UCSD-AML1 (cell line): ENCODE measurements at regions not wholly inside any gene's neighbourhood (a gene's known extent, or its start where the extent isn't known, plus 50 kb on each side); places are given as distances from the start of the nearest gene placed in this dataset.
"Not testable (repeated sequence)": the region's sequence is repeated elsewhere in the genome, so short reads cannot be mapped to it uniquely, and the experiment has no call there.

Source experiments
- DNase-seq: peaks from one replicate; lab custom pipeline; 2025; ENCODE audit not compliant: unreplicated experiment; lab: John Stamatoyannopoulos, UW

DNA sequence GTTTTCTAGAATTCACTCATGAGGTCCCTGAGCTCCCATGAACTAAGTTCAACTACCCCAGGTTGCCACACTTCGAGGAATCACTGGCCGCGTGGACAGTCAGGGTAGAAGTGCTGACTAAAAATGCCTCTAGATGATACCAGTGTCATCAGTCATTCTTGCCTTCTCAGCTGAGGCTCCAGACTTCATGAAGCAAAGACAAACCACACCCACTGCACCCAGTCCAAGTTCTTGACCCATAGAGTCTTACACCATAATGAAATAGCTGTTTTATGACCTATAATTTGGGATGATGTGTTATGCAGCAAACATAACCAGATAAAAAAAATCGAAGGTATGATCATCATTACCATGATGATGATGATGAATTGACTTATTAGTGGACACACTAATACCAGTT is 632.9 kb upstream of the TLE4 start:
- DNase-seq: no peak

DNA sequence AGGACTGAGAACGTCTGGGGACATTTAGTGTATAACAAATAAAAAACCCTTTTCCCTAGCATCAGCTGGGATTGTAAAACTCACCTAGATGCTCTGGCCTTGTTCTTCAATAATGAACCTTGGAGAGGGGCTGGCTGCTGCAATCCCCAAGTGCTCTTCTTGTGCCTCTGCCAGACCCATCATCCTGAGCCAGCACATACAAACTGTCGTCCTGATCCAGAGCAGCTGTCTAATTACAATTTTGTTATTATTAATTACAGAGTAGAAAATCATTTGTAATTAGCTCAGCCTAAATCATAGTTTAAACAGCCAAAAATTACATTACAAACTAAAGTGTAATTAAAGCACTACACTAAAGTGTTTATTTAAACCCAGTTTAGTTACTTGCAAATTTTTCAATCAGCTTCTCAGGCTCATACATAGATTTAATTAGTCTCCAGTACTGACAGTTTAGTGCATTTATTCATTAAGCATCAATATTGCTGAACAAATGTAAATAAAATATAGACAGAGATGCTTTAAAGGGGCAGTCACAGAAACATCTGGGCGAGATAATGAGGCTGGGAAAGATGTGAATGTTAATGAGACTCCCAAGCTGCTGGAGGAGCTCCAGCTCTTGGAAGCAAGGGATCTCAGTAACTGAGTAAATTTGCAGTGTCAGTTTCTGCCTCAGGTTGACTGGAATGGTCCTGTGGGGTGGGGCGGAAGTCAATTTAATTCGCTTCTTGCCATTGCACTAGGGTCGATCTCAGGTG is 632.3 kb upstream of the TLE4 start:
- DNase-seq: no peak

DNA sequence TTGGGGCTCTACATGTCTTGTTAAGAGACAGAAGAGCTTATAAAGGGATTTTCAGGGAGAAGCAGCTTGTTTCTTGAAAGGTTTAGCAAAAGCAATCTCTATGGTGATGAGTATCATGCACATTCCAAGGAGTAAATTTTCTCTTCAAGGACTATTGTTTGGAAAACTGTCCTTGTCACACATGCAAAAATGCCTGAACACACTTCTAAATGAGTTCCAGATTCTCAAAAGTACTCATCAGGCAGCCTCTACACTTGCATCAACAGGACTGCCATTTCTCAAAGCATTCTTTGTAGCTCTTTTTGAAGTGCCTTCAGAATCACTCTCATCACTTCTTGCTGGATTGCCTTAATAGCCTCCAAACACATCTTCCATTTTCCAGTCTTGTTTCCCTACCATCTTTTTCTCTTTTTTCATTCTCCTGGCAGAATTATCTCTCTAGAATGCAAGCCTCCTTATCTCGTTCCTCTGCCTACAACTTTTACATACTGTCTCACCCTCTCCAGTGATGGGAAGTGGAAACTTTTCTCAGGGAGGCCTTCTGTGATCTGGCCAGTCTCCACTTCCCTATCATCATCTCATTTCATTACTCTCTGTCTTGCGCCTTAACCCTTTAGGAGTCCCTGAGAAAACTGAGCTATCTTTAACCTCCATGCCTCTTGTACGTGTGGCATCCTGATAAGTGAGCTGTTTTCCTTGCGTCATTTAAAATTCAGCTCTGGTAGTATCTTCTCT is 631.5 kb upstream of the TLE4 start:
- no peak for DNase-seq

DNA sequence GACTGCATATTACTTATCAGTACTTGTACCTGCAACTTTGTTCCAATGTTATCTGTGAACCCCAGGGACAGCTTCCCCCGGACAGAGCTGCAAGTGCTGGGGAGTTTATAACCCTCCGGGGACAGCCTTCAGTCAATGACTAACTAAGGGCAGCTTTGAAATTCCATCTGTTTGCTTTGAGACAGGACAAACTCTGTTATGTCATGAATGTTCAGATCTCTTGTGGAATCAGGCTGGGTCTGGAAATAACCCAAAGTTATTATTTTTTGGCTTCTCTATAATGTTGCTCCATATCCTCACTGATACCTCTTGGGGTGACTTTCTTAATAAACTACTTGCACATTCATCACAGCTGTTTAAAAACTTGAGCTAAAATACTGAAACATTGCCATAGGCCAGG is 617.5 kb upstream of the TLE4 start:
- DNase-seq: no peak

DNA sequence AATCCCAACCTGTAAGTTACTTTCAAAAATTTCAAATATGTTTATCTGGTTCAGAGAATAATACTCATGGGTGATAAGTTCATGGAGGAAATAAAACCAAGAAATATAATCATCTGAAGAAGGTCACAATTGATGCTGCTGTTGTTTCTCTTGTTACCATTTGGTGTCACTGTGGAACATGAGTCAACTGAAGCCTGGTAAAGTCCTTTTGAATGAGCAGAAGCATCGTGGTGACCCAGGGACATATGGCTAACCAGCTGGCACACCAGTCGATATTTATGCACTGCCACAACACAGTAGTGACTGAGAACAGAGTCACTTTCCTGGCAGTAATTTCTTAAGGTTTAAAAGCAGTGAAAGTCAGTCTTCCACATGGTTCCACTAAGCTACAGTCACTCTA is 612.9 kb upstream of the TLE4 start:
- DNase-seq: no peak

DNA sequence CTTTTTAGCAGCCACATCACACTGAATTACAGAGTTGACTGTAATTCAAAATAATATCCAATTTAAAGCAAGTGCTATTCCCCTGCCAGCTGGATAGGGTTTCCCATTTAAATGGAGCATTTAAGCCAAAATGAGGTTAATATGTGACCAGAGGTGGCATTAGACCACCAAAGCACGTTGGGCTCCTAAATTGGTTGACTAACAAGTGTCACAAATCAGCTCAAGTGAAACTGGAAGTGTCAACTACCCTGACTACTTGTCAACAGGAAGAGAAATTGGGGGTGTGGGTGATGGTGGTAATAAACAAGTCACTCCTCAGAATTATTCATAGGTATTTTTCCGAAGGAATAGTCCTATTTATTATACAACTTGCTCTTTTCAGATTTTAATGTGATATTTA is 609.6 kb upstream of the TLE4 start:
- DNase-seq: no peak

DNA sequence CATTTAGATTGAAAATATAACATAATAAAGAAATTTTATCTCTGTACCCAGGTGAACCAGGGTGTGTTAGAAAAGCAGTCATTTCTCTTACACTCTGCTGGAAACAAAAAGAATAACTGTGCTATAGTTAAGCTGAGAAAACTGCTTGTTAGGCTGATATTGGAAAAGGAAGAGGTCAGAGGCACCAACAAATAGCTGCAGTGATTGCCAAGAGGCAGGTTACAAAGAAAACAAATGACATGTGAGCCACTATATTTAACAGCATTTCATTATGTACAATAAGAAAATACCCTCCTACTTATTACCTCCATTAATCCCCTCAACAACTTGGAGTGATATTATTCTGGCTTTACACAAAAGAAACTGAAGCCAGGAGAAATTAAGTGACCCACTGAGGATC is 607.9 kb upstream of the TLE4 start:
- no peak for DNase-seq

DNA sequence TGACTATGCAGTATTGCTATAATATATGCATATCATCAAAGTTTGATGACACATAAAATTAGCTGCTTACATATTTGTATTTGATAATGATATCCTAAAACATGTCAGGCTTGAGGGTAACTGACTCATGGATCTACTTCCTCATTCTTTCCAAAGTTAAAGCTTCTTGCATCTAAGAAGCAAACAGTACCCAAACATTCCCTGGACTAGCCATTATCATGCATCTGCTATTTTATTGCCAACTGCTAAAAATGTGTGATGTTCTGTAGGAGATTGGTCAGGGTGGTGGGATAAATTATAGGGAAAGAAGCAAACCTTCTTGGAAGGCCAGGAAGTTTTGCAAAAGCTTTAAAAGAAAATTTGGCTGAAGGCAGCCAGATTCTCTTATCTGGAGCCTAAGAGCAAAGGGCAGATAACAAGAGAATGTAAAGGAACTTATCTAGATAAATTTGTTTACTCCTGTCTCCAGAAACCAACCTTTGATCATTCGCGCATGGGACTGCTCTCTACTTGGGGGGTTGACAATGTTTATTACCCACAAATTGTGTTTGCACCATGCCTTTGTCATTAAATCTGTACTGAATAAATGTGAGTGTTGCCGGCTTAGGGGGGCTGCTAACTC is 604.1 kb upstream of the TLE4 start:
- no peak for DNase-seq

DNA sequence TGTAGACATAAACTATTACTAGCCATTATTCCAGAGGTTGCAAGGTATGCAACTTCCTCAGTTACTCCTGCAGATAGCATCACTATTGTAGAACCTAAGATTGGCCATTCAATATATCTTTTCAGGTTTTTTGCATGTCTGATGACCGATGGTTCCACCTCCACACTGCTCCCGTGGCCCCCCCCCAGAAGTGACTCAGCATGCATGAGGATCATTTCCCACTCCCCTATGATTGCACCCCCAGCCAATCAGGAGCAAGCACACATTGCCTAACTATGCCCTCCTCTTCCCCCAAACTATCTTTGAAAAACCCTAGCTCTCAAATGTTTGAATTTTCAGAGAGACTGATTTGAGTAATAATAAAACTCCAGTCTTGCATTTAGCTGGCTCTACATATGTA is 601.4 kb upstream of the TLE4 start:
- no peak for DNase-seq

DNA sequence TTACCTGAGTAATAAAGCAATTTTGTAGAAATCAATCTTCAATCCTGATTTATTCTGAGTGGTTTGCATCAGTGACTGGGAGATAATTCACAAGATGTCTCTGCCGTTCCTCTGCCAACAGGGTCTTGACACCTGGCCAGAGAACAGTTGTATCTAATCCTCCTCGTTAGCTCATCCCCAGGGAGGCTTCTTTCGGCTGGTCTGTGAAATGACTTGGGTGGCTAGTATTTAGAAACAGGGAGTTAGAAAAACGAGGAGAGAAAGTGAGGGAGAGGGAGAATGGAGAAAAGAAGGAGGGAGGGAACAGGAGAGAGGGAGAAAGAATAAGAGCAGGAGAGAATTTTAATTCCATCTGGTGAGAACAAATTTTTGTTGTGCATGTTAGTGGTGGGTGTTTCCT is 600.2 kb upstream of the TLE4 start:
- no peak for DNase-seq

DNA sequence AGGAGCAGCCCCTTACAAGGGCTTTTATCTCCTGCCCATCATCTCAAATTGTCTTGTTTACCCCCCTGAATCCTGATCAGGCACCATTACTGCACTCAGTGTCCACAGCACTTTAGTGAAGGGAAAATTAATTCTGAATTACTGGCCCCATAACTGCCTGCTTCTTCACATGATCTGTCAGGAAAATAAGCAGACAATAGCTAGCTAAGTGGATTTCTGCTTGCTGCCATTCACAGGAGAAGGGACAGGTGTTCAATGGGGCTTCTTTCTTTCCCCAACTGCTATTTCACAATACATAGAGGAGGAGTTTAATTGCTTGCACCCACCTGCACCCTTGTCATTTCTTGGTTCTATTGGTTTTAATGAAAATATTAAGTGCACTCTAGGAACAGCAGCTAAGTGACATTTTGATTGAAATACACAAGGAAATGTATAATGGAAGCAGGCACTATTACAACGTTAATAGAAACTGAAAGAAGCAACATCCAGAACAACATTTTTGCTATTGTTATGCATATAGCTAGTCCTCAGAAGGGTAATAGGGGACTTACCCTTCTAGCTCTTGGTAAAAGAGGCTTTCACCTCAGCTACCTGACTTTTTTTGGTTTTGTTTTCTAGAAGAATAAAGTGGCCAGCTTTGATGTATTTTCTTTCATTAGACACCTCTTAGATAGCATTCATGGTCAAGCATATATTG is 599.3 kb upstream of the TLE4 start:
- no peak for DNase-seq

DNA sequence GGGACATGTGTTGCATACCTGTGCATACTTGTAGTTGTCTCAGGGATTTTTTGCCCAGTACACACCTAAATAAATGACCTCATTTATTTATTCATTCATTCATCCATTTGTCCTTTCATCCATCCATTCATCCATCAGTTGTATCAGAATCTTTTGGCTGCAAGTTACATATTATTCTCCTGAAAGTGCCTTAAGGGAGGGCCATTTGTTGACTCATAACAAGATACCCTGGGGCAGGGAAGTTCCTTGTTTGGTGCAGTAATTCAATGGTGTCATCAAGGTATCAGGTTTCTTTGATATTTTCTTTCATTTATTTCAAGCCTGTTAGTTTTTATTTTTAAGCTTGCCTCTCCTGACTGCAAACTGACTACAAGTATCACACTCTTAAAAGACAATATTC is 597.9 kb upstream of the TLE4 start:
- DNase-seq: no peak

DNA sequence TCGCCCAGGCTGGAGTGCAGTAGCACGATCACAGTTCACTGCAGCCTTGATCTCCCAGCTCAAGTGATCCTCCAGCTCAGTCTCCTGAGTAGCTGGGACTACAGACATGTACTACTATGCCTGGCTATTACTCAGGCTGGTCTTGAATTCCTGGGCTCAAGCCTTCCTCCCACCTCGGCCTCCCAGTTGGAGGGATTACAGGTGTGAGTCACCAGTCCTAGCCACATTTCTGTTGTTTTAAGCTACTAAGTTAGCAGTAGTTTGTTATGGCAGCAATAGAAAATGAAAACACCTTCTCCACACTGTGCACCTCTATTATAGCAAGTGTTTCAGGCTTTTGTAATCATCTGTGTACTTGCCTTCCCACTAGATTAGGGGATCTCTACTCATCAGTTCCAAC is 588.9 kb upstream of the TLE4 start:
- no peak for DNase-seq

DNA sequence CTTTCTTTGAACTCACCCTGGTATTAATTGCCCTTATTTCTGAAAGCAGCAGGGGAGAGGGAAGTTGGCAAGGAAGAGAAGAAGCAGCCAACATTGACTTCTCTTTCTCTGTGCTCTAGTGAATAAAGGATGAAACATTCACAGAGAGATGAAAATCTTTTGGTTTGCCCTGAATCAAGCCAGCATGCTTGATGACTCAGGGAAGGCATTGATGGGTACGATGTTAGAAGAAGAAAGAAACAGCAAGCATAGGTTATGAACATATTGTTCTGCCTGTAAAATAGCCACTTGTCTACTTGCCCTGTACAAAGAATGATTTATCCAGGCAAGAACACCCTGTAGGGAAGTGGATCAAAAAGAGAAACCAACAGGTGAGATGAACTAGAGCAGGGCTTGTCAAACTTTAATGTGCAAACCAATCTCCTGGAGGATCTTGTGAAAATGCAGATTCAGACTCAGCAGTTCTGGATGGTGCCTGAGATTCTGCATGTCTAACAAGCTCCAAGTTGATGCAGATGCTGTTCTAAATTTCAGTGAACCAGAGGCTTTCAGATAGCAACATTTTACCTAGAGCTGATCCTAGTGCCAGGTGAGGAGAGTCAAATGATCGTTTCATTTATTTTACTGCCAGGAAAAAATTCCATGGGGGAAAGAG is 586.6 kb upstream of the TLE4 start:
- no peak for DNase-seq

DNA sequence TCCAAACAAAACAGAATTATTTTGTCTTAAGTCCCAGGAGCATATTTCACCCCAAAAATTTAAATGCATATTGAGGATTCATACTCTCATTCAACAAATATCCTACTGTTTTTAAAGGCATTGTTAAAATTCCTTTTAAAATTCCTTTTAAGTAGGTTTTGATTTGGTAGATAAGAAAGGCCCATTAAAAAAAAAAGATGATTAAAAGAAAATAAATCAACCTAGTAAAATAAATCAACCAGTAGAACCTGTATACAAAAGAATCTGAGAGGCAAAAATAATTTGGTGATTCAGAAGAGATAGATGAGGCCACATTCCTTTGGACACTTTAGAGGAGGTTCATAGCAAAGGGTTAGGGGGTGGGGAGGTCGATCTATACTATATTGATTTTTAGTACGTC is 585.3 kb upstream of the TLE4 start:
- DNase-seq: no peak

DNA sequence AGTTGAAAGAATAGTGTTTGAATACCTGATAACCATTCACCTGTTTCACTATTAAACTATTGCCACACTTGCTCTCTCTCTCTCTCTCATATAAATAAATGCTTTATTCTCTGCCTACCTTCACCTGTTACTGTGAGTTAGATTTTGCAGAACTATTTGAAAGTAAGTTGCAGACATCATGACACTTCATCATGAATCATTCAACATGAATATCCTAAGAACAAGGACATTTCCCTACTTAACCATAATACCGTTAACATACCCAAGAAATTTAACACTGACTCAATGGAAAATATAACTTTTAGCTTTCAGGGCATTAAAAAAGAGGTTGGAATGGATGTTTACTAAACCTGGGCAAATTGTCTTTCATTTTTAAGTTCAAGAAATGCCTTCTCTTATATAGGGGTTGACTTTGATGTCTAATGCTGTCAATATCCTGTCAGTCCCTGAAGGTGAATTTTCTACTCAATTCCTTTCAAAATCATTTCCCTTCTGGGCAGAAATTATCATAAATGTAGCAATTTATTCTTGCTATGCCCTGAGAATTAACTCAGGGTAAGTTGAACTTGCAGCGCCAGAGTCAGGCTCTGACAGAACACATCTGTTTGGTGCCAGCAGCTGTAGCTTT is 582.6 kb upstream of the TLE4 start:
- no peak for DNase-seq

DNA sequence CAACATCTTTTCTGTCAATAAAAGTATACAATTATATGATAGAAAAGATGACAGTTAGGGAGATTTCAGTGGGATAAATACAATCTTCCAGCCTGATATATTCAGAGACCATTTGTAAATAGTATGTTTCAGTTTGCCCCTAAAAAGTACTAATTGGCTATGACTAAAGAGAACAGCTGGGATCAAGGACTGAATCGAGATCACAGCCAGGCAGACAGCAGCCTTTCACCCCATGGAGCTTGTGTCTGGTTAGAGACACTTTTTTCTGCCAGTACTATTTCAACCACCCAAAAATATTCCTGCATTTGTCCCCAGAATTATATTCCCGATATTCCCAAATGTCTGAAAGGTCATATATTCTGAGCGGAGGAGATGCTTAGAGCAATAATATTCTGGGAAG is 577.3 kb upstream of the TLE4 start:
- no peak for DNase-seq

DNA sequence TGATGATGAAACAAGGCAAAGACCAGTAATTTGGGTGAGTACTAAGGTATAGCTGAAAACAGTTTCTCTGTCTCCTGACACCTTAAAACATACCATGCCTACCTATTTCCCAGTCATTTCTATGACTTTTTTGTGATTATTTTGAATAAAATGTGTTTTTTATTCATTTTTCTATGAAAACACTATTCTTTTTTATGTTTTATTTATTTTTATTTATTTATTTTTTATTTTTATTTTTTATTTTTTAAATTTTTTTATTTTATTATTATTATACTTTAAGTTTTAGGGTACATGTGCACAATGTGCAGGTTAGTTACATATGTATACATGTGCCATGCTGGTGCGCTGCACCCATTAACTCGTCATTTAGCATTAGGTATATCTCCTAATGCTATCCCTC is 576.8 kb upstream of the TLE4 start:
- DNase-seq: not testable (repeated sequence)

DNA sequence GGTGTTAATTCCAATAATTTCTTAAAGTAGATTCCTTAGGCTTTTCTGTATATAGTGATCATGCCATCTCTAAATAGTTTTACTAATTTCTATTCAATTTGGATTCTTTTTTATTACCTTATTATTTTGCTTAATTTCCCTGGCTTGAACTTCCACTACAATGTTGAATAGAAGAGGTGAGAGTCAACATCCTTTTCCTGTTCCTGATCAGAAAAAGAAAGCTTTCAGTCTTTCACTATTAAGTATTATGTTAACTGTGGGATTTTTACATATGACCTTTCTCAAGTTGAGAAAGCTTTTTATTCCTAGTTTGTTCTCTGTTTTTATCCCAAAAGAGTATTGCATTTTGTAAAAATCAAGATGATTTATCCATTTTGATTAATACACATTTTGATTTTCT is 574.5 kb upstream of the TLE4 start:
- no peak for DNase-seq

DNA sequence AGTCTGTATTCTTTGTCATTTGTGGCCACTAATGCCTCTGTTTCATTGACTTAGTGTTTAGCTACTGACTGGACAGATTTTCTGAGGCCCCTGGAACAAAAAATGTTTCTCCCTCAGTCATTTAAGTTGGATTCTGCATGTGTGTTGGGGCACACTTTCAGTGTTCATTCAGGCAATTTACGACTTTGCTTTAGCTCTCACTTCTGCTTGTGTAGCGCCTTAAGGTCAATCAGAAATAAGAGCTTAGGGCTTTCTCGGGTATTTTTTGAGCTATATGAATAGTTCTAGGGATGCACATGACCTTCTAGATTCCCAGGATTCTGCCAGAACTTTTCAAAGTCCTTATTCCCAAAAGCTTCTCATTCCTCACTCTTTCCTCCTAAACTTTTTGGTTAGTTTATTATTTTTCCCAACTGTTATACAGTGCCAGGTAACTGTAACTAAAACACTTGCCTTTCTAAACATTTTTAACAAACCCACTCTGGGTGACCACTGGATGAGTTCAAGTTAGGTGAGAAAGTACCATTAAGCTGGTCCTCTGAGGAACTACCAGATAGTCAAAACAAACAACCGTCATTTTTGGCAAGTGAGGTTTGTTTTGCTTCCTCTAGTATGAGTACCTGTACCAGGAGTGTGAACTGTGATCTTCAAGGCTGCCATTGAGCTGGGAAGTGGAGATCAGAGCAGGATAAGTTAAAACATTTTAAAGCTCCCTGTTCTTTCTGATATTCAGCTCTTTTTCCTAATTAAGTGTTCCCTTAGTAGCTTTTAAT is 571.3 kb upstream of the TLE4 start:
- no peak for DNase-seq
